Endothelial cell of umbilical vein (primary cell): ENCODE measurements at regions not wholly inside any gene's neighbourhood (a gene's known extent, or its start where the extent isn't known, plus 50 kb on each side); places are given as distances from the start of the nearest gene placed in this dataset.

ENCODE experiments used
- BruUV-seq: library from RNA; stranded (reverse); fragments of 400-500 nt; replicated peaks from 2 replicates; lab custom pipeline; 2021; lab: Mats Ljungman, UMichigan
- CTCF ChIA-PET: fragments of 300-600, 350-600 bp; sonication (Branson Sonifier 250); formaldehyde crosslinking; loops from one replicate; lab custom pipeline; 2021; ENCODE audit warnings: antibody characterized with exemption, inconsistent platforms; lab: Charles Lee
- POLR2A ChIA-PET: fragments of 300-600, 350-600 bp; sonication (Branson Sonifier 250); formaldehyde crosslinking; loops from one replicate; lab custom pipeline; 2021; ENCODE audit warnings: antibody characterized with exemption, inconsistent platforms; lab: Charles Lee
- DNase-seq: peaks from one replicate; pipeline ENCODE4 v3.0.0-alpha.2; 2011; ENCODE audit warnings: low read depth, low spot score
- FAIRE-seq: peaks from 2 replicates; lab custom pipeline; 2011; peaks lifted over from hg19 to GRCh38; lab: Jason Lieb, UNC
- H2AFZ ChIP-seq: 2 replicates; pipeline ENCODE4 v1.6.0; 2012; ENCODE audit warnings: low read depth, low read length, control low read depth, inconsistent platforms
- H3K27ac ChIP-seq: 2 replicates; pipeline ENCODE4 v1.5.1; 2011; ENCODE audit warnings: low read depth, mild to moderate bottlenecking, control low read depth, low read length, moderate library complexity; ENCODE audit not compliant: insufficient read depth
- H3K27me3 ChIP-seq, 2 experiments: 2 replicates each; pipeline versions ENCODE4 v1.6.0 to v1.6.1; 2011; ENCODE audit warnings: low read length in 2 of 2, mixed read lengths in 1 of 2; ENCODE audit not compliant: control insufficient read depth in 2 of 2, insufficient read depth in 2 of 2
- H3K36me3 ChIP-seq, 2 experiments: 2 replicates in 1 of 2; 3 replicates in 1 of 2; pipeline ENCODE4 v1.5.1; 2011; ENCODE audit warnings: low read length in 2 of 2, mild to moderate bottlenecking in 1 of 2, moderate library complexity in 1 of 2; ENCODE audit not compliant: control insufficient read depth in 2 of 2, insufficient read depth in 2 of 2; ENCODE audit errors: extremely low read depth in 1 of 2
- H3K4me1 ChIP-seq: 3 replicates; pipeline ENCODE4 v1.5.1; 2011; ENCODE audit warnings: mild to moderate bottlenecking, low read length; ENCODE audit not compliant: control insufficient read depth, insufficient read depth; ENCODE audit errors: extremely low read depth
- H3K4me2 ChIP-seq: 2 replicates; pipeline ENCODE4 v1.6.1; 2011; ENCODE audit warnings: low read length, control low read depth, mixed read lengths; ENCODE audit not compliant: insufficient read depth
- H3K4me3 ChIP-seq, 3 experiments: fragments of 200-600 bp in 1 of 3; sonication (generic), shearing (Covaris generic) in 1 of 3; replicated peaks in 1 of 3; 2 replicates each; pipeline ENCODE4 v1.5.1; 2011 to 2016; ENCODE audit warnings: control low read depth in 3 of 3, low read length in 3 of 3, mild to moderate bottlenecking in 2 of 3, inconsistent platforms in 1 of 3, low read depth in 1 of 3, moderate library complexity in 1 of 3; ENCODE audit not compliant: insufficient read depth in 1 of 3
- H3K79me2 ChIP-seq: 2 replicates; pipeline ENCODE4 v1.6.0; 2012; ENCODE audit warnings: low read length, inconsistent platforms; ENCODE audit not compliant: control insufficient read depth, insufficient read depth
- H3K9ac ChIP-seq: replicated peaks from 2 replicates; pipeline ENCODE3; 2011; ENCODE audit warnings: low read length, control low read depth; ENCODE audit not compliant: insufficient read depth; ENCODE audit errors: extremely low read depth
- H3K9me1 ChIP-seq: replicated peaks from 3 replicates; pipeline ENCODE4 v1.6.0; 2011; ENCODE audit warnings: mild to moderate bottlenecking, low read length; ENCODE audit not compliant: control insufficient read depth, insufficient read depth; ENCODE audit errors: extremely low read depth
- H3K9me3 ChIP-seq: replicated peaks from 2 replicates; pipeline ENCODE4 v1.5.1; 2012; ENCODE audit warnings: low read length, inconsistent platforms; ENCODE audit not compliant: control insufficient read depth, insufficient read depth
- H4K20me1 ChIP-seq: replicated peaks from 2 replicates; pipeline ENCODE3; 2011; ENCODE audit warnings: mild to moderate bottlenecking, low read length; ENCODE audit not compliant: control insufficient read depth, insufficient read depth; ENCODE audit errors: extremely low read depth
- CTCF ChIP-seq, 2 donors: IDR thresholded peaks; 1 replicate in 1 of 2; 2 replicates in 1 of 2; pipeline ENCODE4 v1.5.1; 2011; ENCODE audit warnings: low read length in 2 of 2, mild to moderate bottlenecking in 2 of 2, moderate library complexity in 2 of 2, control low read depth in 1 of 2, inconsistent platforms in 1 of 2, low read depth in 1 of 2; ENCODE audit not compliant: insufficient read depth in 1 of 2; ENCODE audit errors: extremely low read depth in 1 of 2
- FOS ChIP-seq: IDR thresholded peaks from 2 replicates; pipeline ENCODE4 v1.6.1; 2011; ENCODE audit warnings: mild to moderate bottlenecking, low read length, moderate library complexity, borderline replicate concordance; ENCODE audit not compliant: insufficient read depth
- GATA2 ChIP-seq: IDR thresholded peaks from 2 replicates; pipeline ENCODE4 v1.7.0; 2011; ENCODE audit warnings: low read depth, mild to moderate bottlenecking, moderate library complexity, mixed read lengths, low read length; ENCODE audit not compliant: insufficient read length, insufficient read depth
- JUN ChIP-seq: IDR thresholded peaks from 2 replicates; pipeline ENCODE4 v1.6.1; 2011; ENCODE audit warnings: borderline replicate concordance, low read depth; ENCODE audit not compliant: insufficient read length, insufficient read depth
- dilution Hi-C: fragments of 300-500 bp; cut with MboI; formaldehyde crosslinking; loops from one replicate; pipeline ENCODE4 v1.15.0; 2019; ENCODE audit warnings: low sequenced_read_pairs; ENCODE audit not compliant: extremely low pct_ligation_motif_present
- intact Hi-C: fragments of 100-400 bp; cut with micrococcal nuclease; formaldehyde crosslinking; loops from one replicate; pipeline ENCODE4 v1.10.0; 2022
- TF ChIP-seq, protein P1 (sequence below): IDR thresholded peaks from 2 replicates; pipeline ENCODE4 v1.6.1; 2011; ENCODE audit not compliant: insufficient read depth, insufficient read length

DNA sequence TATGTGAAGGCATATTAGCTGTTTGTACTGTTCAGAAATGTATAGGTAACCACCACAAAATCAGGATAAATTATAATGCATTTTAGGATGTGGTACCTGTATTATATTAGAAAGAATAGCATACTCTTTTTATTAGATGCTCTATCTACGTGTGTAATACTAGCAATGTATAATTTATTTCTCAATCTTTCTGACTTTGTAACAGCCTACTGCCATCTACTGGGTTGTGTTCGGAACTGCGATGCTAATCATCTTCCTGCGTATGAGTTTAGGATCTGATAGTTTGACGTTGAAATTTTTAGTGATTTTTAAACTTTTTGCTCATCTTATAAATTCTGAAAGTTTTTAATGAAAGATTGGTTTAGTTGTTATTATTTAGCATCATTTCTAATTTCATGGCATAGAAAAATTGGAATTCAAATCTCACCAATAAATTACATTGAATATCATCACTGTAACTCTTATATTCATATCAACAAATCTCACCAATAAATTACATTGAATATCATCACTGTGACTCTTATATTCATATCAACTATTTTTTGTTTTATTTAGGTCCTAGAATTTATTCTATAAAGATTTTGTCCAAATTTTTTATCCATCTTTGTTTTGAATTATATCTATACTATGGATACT is 322.7 kb upstream of the ZNF717 start:
- intact Hi-C loops (no loop called here), dilution Hi-C loops (no loop called here)
- no peaks in the 10 kb centered on the region for H3K79me2 ChIP-seq
- ChIA-PET CTCF (no interaction called here), POLR2A (no interaction called here)
- H3K9me3 ChIP-seq: no peaks in the 10 kb centered on the region
- no peak overlapping the region for H3K4me2 ChIP-seq
- H3K4me1 ChIP-seq: no peaks in the 10 kb centered on the region
- H4K20me1 ChIP-seq: no peaks in the 10 kb centered on the region
- no peak overlapping the region for H2AFZ ChIP-seq
- no peaks in the 10 kb centered on the region for H3K9me1 ChIP-seq
- TF ChIP-seq JUN (no peak), CTCF (IDR thresholded peaks at IDR 0.05; ENCODE audit: extremely low read depth in 1 of 2, insufficient read depth in 1 of 2, low read depth in 1 of 2, low read length in 2 of 2) (peak; percentile 15 to 31), GATA2 (no peak), FOS (no peak)
- TF ChIP-seq, protein P1, sequence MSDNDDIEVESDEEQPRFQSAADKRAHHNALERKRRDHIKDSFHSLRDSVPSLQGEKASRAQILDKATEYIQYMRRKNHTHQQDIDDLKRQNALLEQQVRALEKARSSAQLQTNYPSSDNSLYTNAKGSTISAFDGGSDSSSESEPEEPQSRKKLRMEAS: no peak
- no peaks in the 10 kb centered on the region for H3K27me3 ChIP-seq
- FAIRE-seq (no peak), DNase-seq (no peak)
- H3K36me3 ChIP-seq: no peaks in the 10 kb centered on the region
- H3K27ac ChIP-seq: no peak overlapping the region
- H3K9ac ChIP-seq: no peak overlapping the region
- no peak overlapping the region for H3K4me3 ChIP-seq
- no TSS peak for BruUV-seq
